GM12892 (cell line): ENCODE measurements at regions not wholly inside any gene's neighbourhood (a gene's known extent, or its start where the extent isn't known, plus 50 kb on each side); places are given as distances from the start of the nearest gene placed in this dataset.

ENCODE experiments used
- POLR2A ChIP-seq: IDR thresholded peaks from 2 replicates; pipeline ENCODE4 v1.6.1; 2011; ENCODE audit warnings: low read depth, low read length, control low read depth
- POLR2AphosphoS5 ChIP-seq: IDR thresholded peaks from 2 replicates; pipeline ENCODE4 v1.6.1; 2011; ENCODE audit warnings: low read depth, low read length, control low read depth
- TAF1 ChIP-seq: IDR thresholded peaks from 2 replicates; pipeline ENCODE4 v1.6.1; 2011; ENCODE audit warnings: low read depth, mild to moderate bottlenecking, control low read depth, low read length, borderline replicate concordance

DNA sequence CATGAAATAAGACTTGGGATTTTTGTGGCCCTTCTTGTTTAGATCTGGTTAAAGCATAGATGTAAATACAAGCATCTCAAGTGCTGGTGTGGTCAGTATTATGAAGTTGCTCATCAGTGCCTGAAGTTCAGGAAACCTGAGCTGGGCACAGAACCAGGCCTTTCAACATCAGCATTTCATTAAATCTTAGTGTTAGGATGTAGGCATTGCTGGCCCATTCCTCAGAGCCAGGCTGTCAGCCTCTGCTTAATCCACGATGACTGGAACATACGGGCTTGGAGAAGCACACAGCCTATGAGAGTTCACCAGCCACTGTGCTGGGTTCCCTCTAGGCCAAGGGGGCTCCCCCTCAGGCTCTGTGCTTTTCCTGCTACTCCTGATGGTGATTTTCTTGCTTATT is 270.2 kb downstream of the EN1 start:
- TF ChIP-seq POLR2A (no peak), POLR2AphosphoS5 (no peak), TAF1 (no peak)
